NCI-H2196 (cell line): ENCODE measurements at regions not wholly inside any gene's neighbourhood (a gene's known extent, or its start where the extent isn't known, plus 50 kb on each side); places are given as distances from the start of the nearest gene placed in this dataset.
A peak's percentile ranks its signal among the peaks of the same experiment; 100 is the strongest.
"Not testable (repeated sequence)": the region's sequence is repeated elsewhere in the genome, so short reads cannot be mapped to it uniquely, and the experiment has no call there.

Experiments
- DNase-seq: peaks from one replicate; lab custom pipeline; 2025; ENCODE audit not compliant: unreplicated experiment; lab: John Stamatoyannopoulos, UW

DNA sequence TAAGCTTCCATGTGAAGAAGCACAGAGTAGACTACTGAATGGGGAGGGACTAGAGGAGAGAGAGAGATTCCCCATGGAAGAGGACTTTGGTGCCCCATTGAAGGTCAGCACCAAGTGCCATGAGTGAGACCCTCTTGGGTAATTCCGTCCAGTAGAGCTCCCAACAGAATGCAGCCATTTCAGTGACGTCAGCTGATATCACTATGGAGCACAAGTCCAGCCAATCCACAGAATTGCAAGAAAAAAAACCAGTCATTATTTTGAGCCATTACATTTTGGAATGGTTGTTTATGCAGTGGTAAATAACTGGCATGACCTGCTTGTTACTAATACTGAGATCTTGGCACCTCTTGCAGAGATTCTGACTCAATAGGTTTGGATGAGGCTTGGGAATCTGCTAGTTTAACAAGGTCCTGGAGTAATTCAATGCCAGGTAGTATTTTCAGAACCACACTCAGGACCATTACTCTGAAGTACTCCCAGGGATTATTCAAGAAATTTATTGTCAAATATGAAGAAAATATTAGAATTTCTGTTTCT lies 52.6 kb upstream of the SP8 start:
- DNase-seq: no peak

DNA sequence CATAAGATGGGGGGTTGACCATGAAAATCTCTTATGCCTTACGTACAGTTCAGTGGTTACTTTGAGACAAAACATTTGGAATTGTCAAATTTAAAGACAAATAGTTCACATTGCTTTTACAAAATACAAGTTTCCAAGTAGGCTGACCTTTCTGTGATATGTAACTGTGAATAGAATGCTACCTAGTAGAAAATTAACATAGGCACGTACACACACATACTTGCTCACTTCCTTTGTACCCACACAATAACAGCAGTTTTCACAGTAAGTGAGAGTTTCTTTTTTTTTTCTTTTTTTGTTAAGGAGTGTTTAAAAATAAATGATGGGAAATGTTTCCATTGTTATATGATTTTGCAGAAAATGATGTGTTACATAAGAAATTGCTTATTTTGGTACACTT lies 53.3 kb upstream of the SP8 start:
- DNase-seq: no peak

DNA sequence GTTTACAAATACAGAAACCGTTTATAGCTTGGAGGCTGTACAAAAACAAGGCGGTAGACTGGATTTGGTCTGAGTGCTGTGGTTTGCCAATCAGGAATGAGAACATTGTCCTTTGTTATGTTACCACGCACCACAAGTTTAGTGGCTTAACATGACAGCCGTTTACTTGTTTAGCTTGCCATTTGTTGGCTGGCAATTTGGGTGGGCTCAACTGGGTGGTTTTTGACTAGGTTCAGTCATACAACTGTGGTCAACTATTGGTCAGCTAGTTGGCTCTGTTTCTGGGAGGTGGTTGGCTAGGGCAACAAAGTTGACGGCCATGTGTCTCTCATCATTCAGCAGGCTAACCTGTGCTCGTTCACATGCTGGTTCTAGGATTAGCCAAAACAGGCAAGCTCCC lies 60.1 kb upstream of the SP8 start:
- no peak for DNase-seq

DNA sequence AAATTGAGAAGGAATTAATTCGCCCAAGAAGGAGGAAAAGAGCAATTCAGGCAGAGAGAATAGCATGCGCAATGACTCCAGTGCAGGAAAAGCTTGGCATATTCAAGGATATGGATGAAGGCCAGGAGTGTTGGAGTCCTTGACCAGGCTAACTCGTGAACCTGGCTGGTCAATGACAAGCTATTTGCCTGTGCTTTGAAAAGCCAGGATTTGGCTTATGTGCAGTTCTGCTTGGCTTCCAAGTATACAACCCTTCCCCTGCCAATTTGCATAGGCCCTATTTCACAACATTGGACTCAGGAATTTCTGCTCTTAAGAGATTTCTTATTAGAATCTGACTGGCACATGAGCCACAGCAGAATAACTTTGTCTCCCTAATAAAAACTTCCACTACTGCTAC lies 72.3 kb upstream of the SP8 start:
- DNase-seq: no peak

DNA sequence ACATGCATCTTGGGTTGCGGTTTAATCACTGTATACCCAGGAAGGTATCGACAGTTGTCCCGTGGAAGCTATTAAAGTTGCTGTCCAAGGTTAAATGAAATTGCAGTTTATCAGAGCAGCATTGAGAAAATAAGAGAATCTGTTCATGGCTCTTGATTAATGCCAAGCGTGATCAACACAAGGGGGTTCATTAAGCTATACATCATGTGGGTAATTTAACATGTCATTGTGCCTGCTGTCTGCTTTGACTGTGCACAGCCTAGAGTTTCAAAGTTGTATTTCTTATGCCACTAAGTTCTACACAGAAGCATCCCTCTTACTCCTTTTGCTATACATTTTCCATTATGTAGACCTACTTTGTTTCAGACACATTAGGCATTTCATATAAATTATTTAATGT lies 74.8 kb upstream of the SP8 start:
- DNase-seq: no peak

DNA sequence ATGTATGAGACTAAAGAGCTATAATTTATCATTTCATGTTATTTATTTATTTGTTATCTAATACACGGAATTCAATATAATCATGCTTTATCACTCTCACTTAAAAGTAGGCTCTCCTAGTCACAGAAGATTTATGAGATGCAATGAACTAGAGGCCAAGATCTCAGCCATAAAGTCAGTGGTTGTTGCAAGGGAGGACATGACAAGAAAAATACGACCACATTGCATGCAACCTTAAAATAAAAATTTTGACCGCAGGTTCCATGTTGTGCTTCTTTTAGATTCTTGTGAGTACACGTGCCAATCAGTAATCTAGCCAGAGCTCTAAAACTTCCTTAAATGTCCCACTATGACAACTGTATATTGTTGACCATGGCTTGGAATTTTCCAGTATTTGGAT lies 75.9 kb upstream of the SP8 start:
- DNase-seq: no peak

DNA sequence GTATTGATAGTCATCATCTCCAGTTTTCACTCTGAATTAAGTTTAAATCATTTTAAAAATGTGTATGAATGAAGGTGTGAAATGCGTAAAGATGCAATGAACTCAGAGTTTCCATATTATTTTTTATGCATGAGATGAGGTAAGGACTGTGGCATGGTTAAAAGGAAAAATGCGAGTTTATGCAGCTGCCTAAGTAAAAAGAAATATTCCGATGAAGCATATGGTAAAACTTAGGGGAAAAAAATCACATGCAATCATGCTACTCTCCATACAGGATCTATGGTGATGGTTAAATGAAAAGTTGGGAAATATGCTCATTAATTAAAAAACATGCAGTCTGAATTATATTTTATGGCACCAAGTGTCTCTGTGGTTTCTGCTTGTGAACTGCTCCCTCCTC lies 77.5 kb upstream of the SP8 start:
- no peak for DNase-seq

DNA sequence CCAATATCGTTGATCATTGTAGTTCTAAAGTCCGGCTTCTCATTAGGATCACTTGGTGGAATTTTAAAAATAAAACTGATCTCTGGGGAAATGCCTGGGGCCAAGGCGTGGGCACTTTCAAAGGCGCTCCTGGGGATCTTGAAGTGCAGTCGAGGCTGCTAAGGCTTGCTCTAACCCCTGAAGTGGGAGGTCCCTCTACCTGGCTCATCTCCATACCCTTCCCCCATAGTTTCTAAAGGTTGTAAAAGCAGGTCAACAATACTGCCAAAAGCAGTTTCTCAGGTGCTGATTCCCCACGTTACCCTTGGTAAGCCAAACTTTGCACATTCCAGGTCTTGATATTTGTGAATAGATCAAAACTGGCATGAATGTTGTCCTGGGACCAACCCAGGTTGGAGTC lies 79.0 kb upstream of the SP8 start:
- no peak for DNase-seq

DNA sequence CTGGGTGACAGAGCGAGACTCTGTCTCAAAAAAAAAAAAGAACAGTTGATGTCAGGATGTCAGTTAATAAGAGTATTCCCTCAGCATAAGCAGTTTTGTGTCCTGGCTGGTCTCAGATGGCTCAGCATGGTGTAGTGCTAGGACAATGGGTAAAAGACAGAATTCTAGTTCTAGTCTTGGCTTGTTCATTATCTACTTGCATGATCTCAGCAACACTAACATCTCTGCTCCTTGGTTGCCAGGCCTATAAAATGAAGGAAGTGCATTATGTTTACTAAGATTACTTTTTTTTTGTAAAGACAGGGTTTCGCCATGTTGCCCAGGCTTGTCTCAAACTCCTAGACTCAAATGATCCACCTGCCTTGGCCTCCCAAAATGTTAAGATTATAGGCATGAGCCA lies 84.3 kb upstream of the SP8 start:
- DNase-seq: no peak

DNA sequence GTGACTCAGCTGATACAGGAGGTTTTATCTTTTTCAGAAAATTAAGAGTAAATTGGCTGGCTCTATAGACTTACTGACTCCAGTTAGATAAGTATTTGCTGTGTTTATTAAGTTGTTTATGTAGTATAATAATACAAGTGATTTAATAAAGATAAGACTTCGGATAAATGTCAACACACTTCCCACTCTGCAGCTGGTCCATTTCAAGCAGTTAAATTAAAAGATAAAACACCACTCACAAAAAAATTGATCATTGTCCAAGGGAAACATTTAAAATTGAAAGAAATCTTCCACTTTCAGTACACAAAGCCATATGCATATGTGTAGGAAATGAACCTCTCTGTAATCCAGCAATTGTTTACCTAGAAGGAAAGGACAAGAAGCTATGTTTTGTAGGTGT lies 106.1 kb upstream of the SP8 start:
- peak; percentile 31 for DNase-seq

DNA sequence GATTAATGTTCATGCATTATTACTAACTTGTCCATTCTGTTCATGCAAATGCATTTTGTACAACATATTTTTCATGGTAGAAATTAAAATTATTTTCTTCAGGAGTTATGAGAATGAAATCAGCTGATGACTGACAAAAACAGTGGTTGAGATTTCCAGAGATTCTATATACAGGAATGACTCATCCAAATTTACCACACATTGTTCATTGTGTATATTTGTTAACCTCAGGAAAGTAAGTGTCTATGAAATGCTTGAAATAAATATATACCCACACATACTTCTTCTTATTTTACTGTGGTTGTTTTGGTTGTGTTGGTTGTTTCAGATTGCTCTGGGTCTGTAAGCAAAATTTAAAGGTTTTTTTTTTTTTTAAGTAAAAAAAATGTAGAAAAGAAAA lies 108.1 kb upstream of the SP8 start:
- no peak for DNase-seq

DNA sequence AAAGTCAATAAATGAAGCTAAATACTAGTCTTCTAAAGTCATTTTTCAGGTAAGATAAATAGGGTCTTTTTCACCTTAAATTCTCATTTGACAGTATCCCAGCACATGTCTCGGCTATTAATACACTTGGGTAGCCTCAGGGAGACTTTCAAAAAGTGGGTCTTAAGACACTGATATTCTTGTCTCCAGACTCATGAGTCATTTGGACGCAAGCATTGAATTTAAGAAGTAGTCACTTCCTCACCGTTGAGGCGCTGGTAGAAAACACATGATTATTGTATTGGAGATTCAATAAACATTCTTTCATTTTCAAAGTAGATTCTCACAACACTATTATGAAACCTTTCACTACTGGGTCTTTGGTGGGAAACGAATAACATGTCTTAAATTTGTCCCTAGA lies 108.9 kb upstream of the SP8 start:
- DNase-seq: no peak

DNA sequence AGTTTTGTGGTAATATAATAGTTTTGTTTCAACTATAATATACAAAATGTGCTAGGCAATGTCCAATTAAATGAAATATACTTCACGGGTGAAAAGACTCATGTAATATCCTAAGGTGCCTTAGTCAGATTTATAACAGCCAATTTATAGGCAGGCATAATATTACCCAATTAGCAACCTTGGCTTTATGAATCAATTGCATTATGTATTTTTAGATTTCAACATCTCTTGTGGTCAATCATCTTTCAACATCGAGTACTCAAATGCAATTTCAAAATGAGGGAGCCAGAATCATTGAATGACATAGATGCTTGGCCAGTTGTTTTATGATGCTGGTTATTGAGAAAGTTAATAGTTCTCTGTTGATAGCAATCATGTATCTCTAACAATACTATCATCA lies 110.3 kb upstream of the SP8 start:
- DNase-seq: no peak

DNA sequence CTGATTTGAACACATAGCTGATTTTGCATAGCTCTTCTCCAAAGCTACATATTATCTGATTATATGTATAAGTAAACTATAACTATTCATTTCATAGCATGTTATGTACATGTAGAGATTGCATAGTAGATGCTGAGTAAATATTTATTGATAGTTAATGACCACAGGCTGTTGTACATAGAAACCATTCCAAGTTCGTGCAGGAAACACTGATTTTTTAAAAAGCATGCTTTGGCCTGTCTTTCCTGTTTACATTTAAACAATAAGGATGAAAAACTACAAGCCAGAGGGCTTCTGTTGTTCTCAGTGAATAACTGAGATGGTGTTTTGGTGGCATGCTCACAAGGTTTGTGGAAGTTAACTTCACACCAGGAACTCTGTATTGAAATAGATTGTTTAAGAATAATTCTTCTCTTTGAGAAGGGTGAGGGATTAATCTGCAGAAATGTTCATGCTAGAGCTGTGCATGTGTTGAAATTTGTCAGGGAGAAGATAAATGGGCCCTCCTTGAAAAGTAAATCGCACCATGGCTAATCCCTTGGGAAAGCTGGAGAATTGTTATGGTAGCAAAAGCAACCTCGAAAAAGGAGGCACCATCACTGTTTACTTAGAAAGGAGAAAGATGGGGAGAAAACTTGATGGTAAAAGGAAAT lies 120.2 kb upstream of the SP8 start:
- DNase-seq: no peak

DNA sequence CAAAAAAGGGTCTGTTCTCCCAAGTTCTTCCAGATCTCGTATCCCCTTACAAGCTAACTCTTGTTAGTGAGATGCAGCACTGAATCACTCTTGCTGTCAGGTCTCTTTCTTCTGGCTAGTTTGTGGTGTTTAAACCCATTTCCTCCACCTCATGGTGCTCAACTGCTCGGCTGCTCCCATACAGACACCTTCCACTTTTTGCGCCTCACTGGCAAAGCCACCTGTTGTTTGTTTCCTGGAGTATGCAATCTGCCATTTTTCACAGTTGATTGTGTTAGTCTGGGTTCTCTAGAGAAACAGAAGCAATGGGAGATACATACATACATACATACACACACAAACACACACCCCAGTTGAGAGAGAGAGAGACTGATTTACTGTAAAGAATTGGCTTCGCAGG lies 124.4 kb upstream of the SP8 start:
- no peak for DNase-seq

DNA sequence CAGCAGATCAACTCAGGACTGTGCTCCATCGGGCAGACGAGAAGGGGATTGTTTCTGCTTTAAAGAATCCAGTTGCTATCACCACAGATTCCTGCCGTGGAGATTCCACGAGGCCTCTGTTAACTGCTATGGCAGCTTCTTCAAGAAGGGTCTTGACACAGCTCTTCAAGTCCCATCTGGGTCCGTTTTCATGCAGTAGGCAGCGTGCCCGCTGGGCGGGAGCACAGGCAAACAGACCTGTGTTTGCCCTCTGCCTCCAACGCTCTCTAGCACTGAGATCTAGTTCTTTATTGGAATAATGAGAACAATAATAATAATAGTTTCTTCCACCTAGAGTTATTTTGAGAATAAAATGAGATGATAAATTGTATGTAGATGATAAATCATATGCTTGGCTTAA lies 127.2 kb upstream of the SP8 start:
- no peak for DNase-seq

DNA sequence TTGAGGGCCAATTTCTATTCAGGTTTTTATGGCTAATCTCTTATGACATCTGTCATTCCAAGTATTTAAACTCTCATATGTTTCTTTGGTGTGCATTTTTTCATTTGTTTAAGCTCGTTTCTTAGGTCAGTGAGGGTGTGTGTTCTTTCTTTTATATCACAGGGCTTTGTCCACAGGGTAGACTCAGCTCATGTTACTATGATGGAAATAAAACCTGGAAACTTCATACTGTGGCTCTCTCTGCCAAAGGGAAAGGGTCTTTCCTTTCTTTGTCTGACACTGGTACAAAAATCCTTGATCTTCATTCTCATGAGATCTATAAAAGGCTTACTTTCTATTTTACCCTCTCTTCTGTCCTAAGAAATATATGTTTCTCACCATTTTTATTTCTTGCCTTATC lies 129.6 kb upstream of the SP8 start:
- DNase-seq: no peak

DNA sequence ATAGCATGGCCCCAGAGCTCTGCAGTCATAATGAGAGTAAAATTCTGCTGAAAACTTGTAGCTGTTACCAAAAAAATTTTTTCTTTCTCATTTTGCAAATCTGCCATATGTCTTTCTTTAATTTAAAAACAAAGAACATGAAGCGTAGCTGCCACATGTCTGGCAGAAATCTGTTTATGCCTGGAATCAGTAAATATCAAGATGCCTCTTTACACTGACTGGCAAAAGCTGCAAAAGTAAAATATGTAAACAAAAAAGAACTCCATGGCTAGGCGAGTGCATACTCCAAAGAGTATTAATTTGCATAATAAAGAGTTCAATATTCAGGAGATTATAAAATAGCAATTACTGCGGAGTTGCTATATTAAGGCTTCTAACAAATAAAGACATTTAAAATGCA lies 130.9 kb upstream of the SP8 start:
- no peak for DNase-seq

DNA sequence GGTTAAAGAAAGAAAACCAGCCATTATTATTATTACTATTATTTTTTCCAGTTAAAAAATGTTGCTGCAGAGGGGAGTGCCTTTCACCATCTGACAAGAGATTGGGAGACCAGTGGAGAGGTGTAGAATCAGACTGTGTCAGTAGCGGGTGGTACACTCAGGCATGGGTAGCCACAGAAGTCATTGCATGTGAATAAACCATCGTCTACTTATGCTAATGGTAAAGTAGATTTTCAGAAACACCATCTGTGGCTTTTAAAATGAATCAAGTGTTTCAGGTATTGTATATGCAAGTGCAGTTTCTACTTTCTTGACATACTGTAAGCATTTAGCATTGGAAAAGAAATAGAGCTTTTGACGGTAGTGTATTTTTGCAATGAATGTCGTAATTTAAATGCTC lies 131.5 kb upstream of the SP8 start:
- no peak for DNase-seq

DNA sequence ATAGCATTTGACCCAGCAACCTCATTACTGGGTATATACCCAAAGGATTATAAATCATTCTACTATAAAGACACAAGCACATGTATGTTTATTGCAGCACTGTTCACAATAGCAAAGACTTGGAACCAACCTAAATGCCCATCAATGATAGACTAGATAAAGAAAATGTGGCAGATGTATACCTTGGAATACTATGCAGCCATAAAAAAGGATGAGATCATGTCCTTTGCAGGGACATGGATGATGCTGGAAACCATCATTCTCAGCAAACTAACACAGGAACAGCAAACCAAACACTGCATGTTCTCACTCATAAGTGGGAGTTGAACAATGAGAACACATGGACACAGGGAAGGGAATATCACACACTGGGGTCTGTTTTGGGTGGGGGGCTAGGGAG lies 140.5 kb upstream of the SP8 start:
- not testable (repeated sequence) for DNase-seq

DNA sequence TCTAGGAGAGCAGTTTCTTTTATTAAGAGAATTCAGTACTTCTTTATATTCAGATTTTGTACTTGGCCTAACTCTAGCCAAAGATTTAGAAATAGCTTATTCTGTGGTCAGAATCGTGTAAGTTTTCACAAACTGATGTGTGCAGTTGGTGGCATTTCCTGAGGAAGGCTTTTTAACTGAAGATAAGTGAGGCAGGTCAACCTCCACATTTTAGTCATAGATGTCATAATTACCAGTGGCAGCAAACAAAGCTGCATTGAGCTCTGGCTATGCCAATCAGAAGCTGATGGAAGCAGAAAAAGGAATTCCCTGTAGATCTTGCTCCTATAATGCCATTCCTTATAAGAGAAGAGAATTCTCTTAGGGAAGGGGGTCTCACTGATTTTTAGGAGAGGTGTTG lies 141.3 kb upstream of the SP8 start:
- no peak for DNase-seq

DNA sequence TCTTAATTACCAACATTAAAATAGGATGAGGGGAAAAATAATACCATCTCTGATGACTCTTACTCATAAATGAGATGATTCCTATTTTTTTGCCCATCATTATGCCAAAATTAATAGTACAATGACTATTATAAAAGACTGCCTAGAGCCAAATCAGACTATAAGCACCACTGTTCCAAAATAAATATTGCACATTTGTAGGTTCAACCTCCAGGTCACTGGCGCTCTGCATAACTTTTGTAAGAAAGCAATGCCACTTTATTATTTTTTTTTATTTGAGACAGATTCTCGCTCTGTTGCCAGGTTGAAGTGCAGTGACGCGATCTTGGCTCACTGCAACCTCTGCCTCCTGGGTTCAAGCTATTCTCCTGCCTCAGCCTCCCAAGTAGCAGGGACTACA lies 142.5 kb upstream of the SP8 start:
- DNase-seq: no peak

DNA sequence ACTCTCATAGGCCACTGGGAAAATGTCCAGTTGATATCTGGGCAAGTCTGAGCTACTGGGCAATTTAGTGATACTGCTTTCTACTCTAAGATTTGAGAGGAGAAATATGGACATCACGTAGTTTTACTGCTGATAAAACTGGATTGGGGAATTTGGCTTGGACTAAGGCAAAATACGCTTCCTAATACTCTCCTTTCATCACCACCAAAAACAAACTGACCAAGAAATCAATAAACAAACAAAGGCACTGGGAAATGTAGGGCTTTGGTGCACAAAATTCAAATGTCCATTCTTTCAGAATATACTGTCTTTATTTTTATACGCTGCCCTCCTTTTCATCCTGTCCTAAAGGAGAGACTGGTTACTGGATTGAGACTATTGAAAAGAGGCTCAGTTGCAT lies 145.1 kb upstream of the SP8 start:
- DNase-seq: no peak
